ENCODE measurements at regions not wholly inside any gene's neighbourhood (a gene's known extent, or its start where the extent isn't known, plus 50 kb on each side); places are given as distances from the start of the nearest gene placed in this dataset.

GRCh38 chr4:114365591-114365990 lies 233.0 kb upstream of the UGT8 start:
- no peaks in the 10 kb centered on the region for H3K27me3 ChIP-seq (replicated peaks; ENCODE audit: control insufficient read depth, insufficient read depth, low read length)
- H3K4me3 ChIP-seq (replicated peaks; ENCODE audit: low read depth, low read length): no peak overlapping the region
- no peaks in the 10 kb centered on the region for H3K36me3 ChIP-seq (ENCODE audit: control insufficient read depth, insufficient read depth, low read length)
- no peak for DNase-seq (ENCODE audit: extremely low read depth, insufficient read length)
- TF ChIP-seq CTCF (IDR thresholded peaks at IDR 0.05; ENCODE audit: insufficient read depth, low read length, poor library complexity, severe bottlenecking): no peak

DNA sequence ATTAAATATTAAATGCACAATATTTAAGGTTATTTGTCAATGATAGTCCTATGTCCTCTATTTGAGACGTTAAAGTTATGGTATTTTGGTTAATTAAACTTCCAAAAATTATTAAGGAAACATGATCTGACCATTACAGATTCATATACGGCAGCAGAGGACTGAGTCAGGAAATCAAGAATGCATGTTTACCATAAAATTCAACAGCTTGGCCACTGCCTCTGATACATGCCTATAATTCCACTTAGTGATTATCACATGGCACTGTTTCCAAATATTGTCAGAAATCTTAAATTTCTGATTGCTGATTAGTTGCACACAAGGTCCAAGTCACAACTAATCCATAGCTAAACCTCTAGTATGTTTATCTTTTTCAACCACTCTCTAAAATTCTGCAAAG lies 232.2 kb upstream of the UGT8 start:
- TF ChIP-seq CTCF (IDR thresholded peaks at IDR 0.05; ENCODE audit: insufficient read depth, low read length, poor library complexity, severe bottlenecking): no peak

DNA sequence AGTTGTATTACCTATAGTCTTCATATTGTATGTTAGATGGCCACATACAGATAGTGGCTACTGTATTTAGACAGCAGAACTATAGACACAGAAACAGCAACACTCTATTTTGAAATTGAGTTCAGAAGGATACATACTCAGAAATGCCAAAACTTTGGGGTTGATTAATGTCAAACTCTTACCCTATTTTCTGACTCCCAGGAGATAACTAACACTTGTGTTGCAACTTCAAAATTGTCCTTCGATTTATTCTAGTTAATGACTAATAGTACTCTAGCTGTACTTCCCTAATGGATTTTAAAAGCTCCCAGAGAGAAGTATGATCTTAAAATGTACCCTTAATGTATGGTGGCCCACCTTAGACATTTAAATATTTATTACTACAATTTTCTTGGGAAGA lies 229.9 kb upstream of the UGT8 start:
- no peak for TF ChIP-seq CTCF (IDR thresholded peaks at IDR 0.05; ENCODE audit: insufficient read depth, low read length, poor library complexity, severe bottlenecking)
- H3K27me3 ChIP-seq (replicated peaks; ENCODE audit: control insufficient read depth, insufficient read depth, low read length): no peaks in the 10 kb centered on the region
- DNase-seq (ENCODE audit: extremely low read depth, insufficient read length): no peak
- H3K36me3 ChIP-seq (ENCODE audit: control insufficient read depth, insufficient read depth, low read length): no peaks in the 10 kb centered on the region
- no peak overlapping the region for H3K4me3 ChIP-seq (replicated peaks; ENCODE audit: low read depth, low read length)

More for the DNA sequence above, 232.2 kb upstream of the UGT8 start:
- no peak overlapping the region for H3K4me3 ChIP-seq (replicated peaks; ENCODE audit: low read depth, low read length)
- H3K27me3 ChIP-seq (replicated peaks; ENCODE audit: control insufficient read depth, insufficient read depth, low read length): no peaks in the 10 kb centered on the region
- no peak for DNase-seq (ENCODE audit: extremely low read depth, insufficient read length)
- H3K36me3 ChIP-seq (ENCODE audit: control insufficient read depth, insufficient read depth, low read length): no peaks in the 10 kb centered on the region

GRCh38 chr4:114373508-114373907 lies 225.1 kb upstream of the UGT8 start:
- Histone ChIP-seq H3K27me3 (replicated peaks; ENCODE audit: control insufficient read depth, insufficient read depth, low read length) (no peaks in the 10 kb centered on the region), H3K36me3 (ENCODE audit: control insufficient read depth, insufficient read depth, low read length) (no peaks in the 10 kb centered on the region), H3K4me3 (replicated peaks; ENCODE audit: low read depth, low read length) (no peak overlapping the region)
- TF ChIP-seq CTCF (IDR thresholded peaks at IDR 0.05; ENCODE audit: insufficient read depth, low read length, poor library complexity, severe bottlenecking): no peak
- no peak for DNase-seq (ENCODE audit: extremely low read depth, insufficient read length)

- Histone ChIP-seq H3K36me3 (ENCODE audit: control insufficient read depth, insufficient read depth, low read length) (no peaks in the 10 kb centered on the region), H3K27me3 (replicated peaks; ENCODE audit: control insufficient read depth, insufficient read depth, low read length) (no peaks in the 10 kb centered on the region)
- no peak for DNase-seq (ENCODE audit: extremely low read depth, insufficient read length)
Measured at GRCh38 chr4:114378305-114378903, 220.2 kb upstream of the UGT8 start.

More at GRCh38 chr4:114378305-114378903, 220.2 kb upstream of the UGT8 start:
- TF ChIP-seq CTCF (IDR thresholded peaks at IDR 0.05; ENCODE audit: insufficient read depth, low read length, poor library complexity, severe bottlenecking): no peak
- no peak overlapping the region for H3K4me3 ChIP-seq (replicated peaks; ENCODE audit: low read depth, low read length)
